GM23338 (cell line): ENCODE measurements at regions not wholly inside any gene's neighbourhood (a gene's known extent, or its start where the extent isn't known, plus 50 kb on each side); places are given as distances from the start of the nearest gene placed in this dataset.

Experiments used
- ATAC-seq: fragments of 200-7000 bp; cut with Tn5 transposase; 3 replicates; pipeline ENCODE4 v1.9.1; 2020
- DNase-seq: peaks from one replicate; pipeline ENCODE4 v3.0.0-alpha.2; 2015; ENCODE audit warnings: low spot score
- H2AFZ ChIP-seq: fragments of 200-600 bp; sonication (generic); 2 replicates; pipeline ENCODE4 v1.8.0; 2016; ENCODE audit warnings: antibody characterized with exemption, mild to moderate bottlenecking, moderate library complexity
- H3F3A ChIP-seq: fragments of 200-600 bp; sonication (generic); replicated peaks from 2 replicates; pipeline ENCODE4 v1.8.0; 2017; ENCODE audit warnings: antibody characterized with exemption, mixed run types, low read depth
- H3K27ac ChIP-seq: fragments of 200-600 bp; sonication (generic); 2 replicates; pipeline ENCODE4 v1.6.1; 2016; ENCODE audit warnings: low read depth
- H3K27me3 ChIP-seq: fragments of 200-600 bp; sonication (generic); 2 replicates; pipeline ENCODE4 v1.8.0; 2016; ENCODE audit warnings: mild to moderate bottlenecking, mixed run types, moderate library complexity; ENCODE audit not compliant: insufficient read depth
- H3K36me3 ChIP-seq: fragments of 200-600 bp; sonication (generic); 2 replicates; pipeline ENCODE4 v1.8.0; 2016; ENCODE audit warnings: mild to moderate bottlenecking; ENCODE audit not compliant: insufficient read depth
- H3K4me1 ChIP-seq: fragments of 200-600 bp; sonication (generic); 2 replicates; pipeline ENCODE4 v1.8.0; 2016; ENCODE audit warnings: mild to moderate bottlenecking, moderate library complexity; ENCODE audit not compliant: insufficient read depth
- H3K4me2 ChIP-seq: fragments of 200-600 bp; sonication (generic); 2 replicates; pipeline ENCODE4 v1.7.1; 2017; ENCODE audit warnings: mixed run types
- H3K4me3 ChIP-seq: fragments of 200-600 bp; sonication (generic); 2 replicates; pipeline ENCODE4 v1.6.1; 2016; ENCODE audit warnings: mixed run types
- H3K79me2 ChIP-seq: fragments of 200-600 bp; sonication (generic); replicated peaks from 2 replicates; pipeline ENCODE4 v1.8.0; 2017; ENCODE audit warnings: mild to moderate bottlenecking; ENCODE audit not compliant: insufficient read depth
- H3K9me2 ChIP-seq: fragments of 200-600 bp; sonication (generic); 2 replicates; pipeline ENCODE4 v1.8.0; 2017; ENCODE audit not compliant: insufficient read depth
- H4K20me1 ChIP-seq: fragments of 200-600 bp; sonication (generic); replicated peaks from 2 replicates; pipeline ENCODE4 v1.8.0; 2017; ENCODE audit warnings: mild to moderate bottlenecking; ENCODE audit not compliant: insufficient read depth
- H3K27ac Mint-ChIP-seq: 2 replicates; pipeline ENCODE4 v1.8.0; 2020; ENCODE audit warnings: inconsistent platforms, mild to moderate bottlenecking, moderate library complexity, mixed read lengths
- H3K27me3 Mint-ChIP-seq: 3 replicates; pipeline ENCODE4 v1.8.0; 2022; ENCODE audit warnings: low read depth, mild to moderate bottlenecking, moderate library complexity, mixed read lengths, inconsistent platforms; ENCODE audit not compliant: insufficient read depth, poor library complexity
- H3K36me3 Mint-ChIP-seq: 3 replicates; pipeline ENCODE4 v1.8.0; 2021; ENCODE audit warnings: low read depth, mild to moderate bottlenecking, inconsistent platforms, moderate library complexity, mixed read lengths
- H3K4me1 Mint-ChIP-seq: 3 replicates; pipeline ENCODE4 v1.8.0; 2020; ENCODE audit warnings: mild to moderate bottlenecking, inconsistent platforms, mixed read lengths
- H3K4me3 Mint-ChIP-seq: 3 replicates; pipeline ENCODE4 v1.8.0; 2021; ENCODE audit warnings: moderate library complexity, mild to moderate bottlenecking, inconsistent platforms, mixed read lengths
- H3K9me3 Mint-ChIP-seq: 3 replicates; pipeline ENCODE4 v1.8.0; 2020; ENCODE audit warnings: moderate library complexity, mild to moderate bottlenecking, inconsistent platforms, mixed read lengths
- CREB1 ChIP-seq: fragments of 250-450 bp; sonication (Bioruptor Pico); IDR thresholded peaks from 2 replicates; pipeline ENCODE4 v1.5.0; 2020; ENCODE audit warnings: low read depth, mild to moderate bottlenecking, moderate library complexity
- CTCF ChIP-seq, 2 experiments: fragments of 200-600 bp in 1 of 2; sonication (generic) in 1 of 2; conservative IDR thresholded peaks; 2 replicates each; pipeline versions ENCODE4 v1.5.1 to v1.6.1; 2016 to 2017; ENCODE audit warnings: antibody characterized with exemption in 2 of 2, low read depth in 2 of 2, mild to moderate bottlenecking in 2 of 2, moderate library complexity in 1 of 2
- ETS1 ChIP-seq: IDR thresholded peaks from 2 replicates; pipeline ENCODE4 v1.6.1; 2016; ENCODE audit warnings: antibody characterized with exemption
- EZH2 ChIP-seq: fragments of 200-600 bp; sonication (generic); IDR thresholded peaks from one replicate; pipeline ENCODE4 v1.8.0; 2017; ENCODE audit warnings: antibody characterized with exemption, mild to moderate bottlenecking, low read depth; ENCODE audit not compliant: unreplicated experiment
- EZH2phosphoT487 ChIP-seq: fragments of 200-600 bp; sonication (generic); IDR thresholded peaks from one replicate; pipeline ENCODE4 v1.8.1; 2018; ENCODE audit warnings: antibody characterized with exemption; ENCODE audit not compliant: unreplicated experiment
- JUNB ChIP-seq: IDR thresholded peaks from one replicate; pipeline ENCODE4 v1.6.1; 2016; ENCODE audit warnings: antibody characterized with exemption; ENCODE audit not compliant: unreplicated experiment
- NANOG ChIP-seq: IDR thresholded peaks from 2 replicates; pipeline ENCODE4 v1.6.1; 2016; ENCODE audit warnings: antibody characterized with exemption, borderline replicate concordance
- POLR2AphosphoS5 ChIP-seq: IDR thresholded peaks from 2 replicates; pipeline ENCODE4 v1.6.1; 2016; ENCODE audit warnings: antibody characterized with exemption, low read depth
- REST ChIP-seq: IDR thresholded peaks from one replicate; pipeline ENCODE4 v1.6.1; 2018; ENCODE audit warnings: antibody characterized with exemption; ENCODE audit not compliant: unreplicated experiment
- STAT1 ChIP-seq: IDR thresholded peaks from one replicate; pipeline ENCODE4 v1.6.1; 2016; ENCODE audit warnings: antibody characterized with exemption; ENCODE audit not compliant: unreplicated experiment
- ZNF114 ChIP-seq: fragments of 250-450 bp; sonication (Bioruptor Pico); IDR thresholded peaks from 2 replicates; pipeline ENCODE4 v1.5.0; 2020; ENCODE audit warnings: mild to moderate bottlenecking, moderate library complexity
- ZNF331 ChIP-seq: fragments of 250-450 bp; sonication (Bioruptor Pico); IDR thresholded peaks from 2 replicates; pipeline ENCODE4 v1.5.0; 2020; ENCODE audit warnings: low read depth, mild to moderate bottlenecking, moderate library complexity
- ZNF462 ChIP-seq: fragments of 250-450 bp; sonication (Bioruptor Pico); IDR thresholded peaks from 2 replicates; pipeline ENCODE4 v1.5.0; 2020; ENCODE audit warnings: mild to moderate bottlenecking, moderate library complexity

GRCh38 chr5:143671021-143671420 is 140.9 kb upstream of the HMHB1 start:
- Mint-ChIP-seq H3K9me3 (no peaks in the 10 kb centered on the region), H3K4me1 (no peaks in the 10 kb centered on the region), H3K27ac (no peak overlapping the region), H3K36me3 (no peaks in the 10 kb centered on the region), H3K27me3 (peaks cover 5% of the 10 kb centered on the region), H3K4me3 (no peak overlapping the region)
- no peak overlapping the region for H2AFZ ChIP-seq
- no peak for DNase-seq
- no peak overlapping the region for H3K4me3 ChIP-seq
- H3K9me2 ChIP-seq = no peaks in the 10 kb centered on the region; the same call in 1 of the 2 replicates
- H3F3A ChIP-seq = no peaks in the 10 kb centered on the region
- H3K4me2 ChIP-seq = no peak overlapping the region
- H3K27me3 ChIP-seq = no peaks in the 10 kb centered on the region
- no peak for ATAC-seq
- H3K79me2 ChIP-seq = no peaks in the 10 kb centered on the region
- no peaks in the 10 kb centered on the region for H4K20me1 ChIP-seq
- H3K4me1 ChIP-seq = peaks cover 4% of the 10 kb centered on the region; the same call in 1 of the 2 replicates
- H3K36me3 ChIP-seq = no peaks in the 10 kb centered on the region
- no peak overlapping the region for H3K27ac ChIP-seq
- no peak for TF ChIP-seq STAT1
- TF ChIP-seq ZNF462 (CRISPR knock-in tag) = no peak
- no peak for TF ChIP-seq EZH2phosphoT487
- TF ChIP-seq EZH2 = no peak
- no peak for TF ChIP-seq CTCF (conservative IDR thresholded peaks at IDR 0.05; ENCODE audit: low read depth in 2 of 2)
- TF ChIP-seq ZNF114 = no peak
- no peak for TF ChIP-seq POLR2AphosphoS5
- TF ChIP-seq CREB1 (CRISPR knock-in tag) = no peak
- TF ChIP-seq NANOG = no peak
- no peak for TF ChIP-seq JUNB
- TF ChIP-seq ETS1 = no peak
- TF ChIP-seq REST = no peak
- no peak for TF ChIP-seq ZNF331 (CRISPR knock-in tag)
